Liver (tissue), 7 donors: ENCODE measurements at regions not wholly inside any gene's neighbourhood (a gene's known extent, or its start where the extent isn't known, plus 50 kb on each side); places are given as distances from the start of the nearest gene placed in this dataset.
"Not testable (repeated sequence)": the region's sequence is repeated elsewhere in the genome, so short reads cannot be mapped to it uniquely, and the experiment has no call there.

Experiments used
- DNase-seq: peaks from one replicate; pipeline ENCODE4 v3.0.0-alpha.2; 2017; ENCODE audit warnings: low spot score
- H3K27ac ChIP-seq, 2 donors: one replicate each; pipeline ENCODE4 v1.7.0; 2013; ENCODE audit warnings: inconsistent platforms in 2 of 2, low read length in 2 of 2, control low read depth in 1 of 2, low read depth in 1 of 2, mild to moderate bottlenecking in 1 of 2
- H3K27me3 ChIP-seq, 4 donors: one replicate each; pipeline versions ENCODE4 v1.6.1 to v1.7.0; 2013; ENCODE audit warnings: low read length in 3 of 4, inconsistent platforms in 1 of 4, mild to moderate bottlenecking in 1 of 4, moderate library complexity in 1 of 4; ENCODE audit not compliant: control insufficient read depth in 4 of 4, insufficient read depth in 4 of 4
- H3K36me3 ChIP-seq, 4 donors: one replicate each; pipeline versions ENCODE4 v1.6.1 to v1.7.0; 2013; ENCODE audit warnings: low read length in 3 of 4, mild to moderate bottlenecking in 3 of 4, low read depth in 1 of 4, moderate library complexity in 1 of 4; ENCODE audit not compliant: control insufficient read depth in 4 of 4, insufficient read depth in 3 of 4
- H3K4me1 ChIP-seq, 4 donors: one replicate each; pipeline versions ENCODE4 v1.6.1 to v1.7.0; 2013; ENCODE audit warnings: low read length in 3 of 4, mild to moderate bottlenecking in 3 of 4, moderate library complexity in 1 of 4; ENCODE audit not compliant: control insufficient read depth in 4 of 4, insufficient read depth in 4 of 4
- H3K4me3 ChIP-seq, 3 donors: one replicate each; pipeline versions ENCODE4 v1.6.1 to v1.7.0; 2013; ENCODE audit warnings: low read length in 3 of 3, control low read depth in 1 of 3, low read depth in 1 of 3, mild to moderate bottlenecking in 1 of 3
- H3K9ac ChIP-seq, 2 donors: one replicate each; pipeline ENCODE4 v1.7.0; 2013; ENCODE audit warnings: low read length in 2 of 2, mild to moderate bottlenecking in 2 of 2, moderate library complexity in 2 of 2, control low read depth in 1 of 2, low read depth in 1 of 2
- H3K9me3 ChIP-seq, 4 donors: one replicate each; pipeline versions ENCODE4 v1.6.1 to v1.7.0; 2013; ENCODE audit warnings: low read length in 3 of 4; ENCODE audit not compliant: control insufficient read depth in 4 of 4
- FOXA1 ChIP-seq: IDR thresholded peaks from 2 replicates; pipeline ENCODE4 v1.6.1; 2016; ENCODE audit warnings: antibody characterized with exemption
- FOXA2 ChIP-seq: IDR thresholded peaks from 2 replicates; pipeline ENCODE4 v1.6.1; 2016; ENCODE audit warnings: antibody characterized with exemption
- GABPA ChIP-seq, 2 donors: IDR thresholded peaks in 1 of 2; conservative IDR thresholded peaks in 1 of 2; 2 replicates each; pipeline ENCODE4 v1.6.1; 2016; ENCODE audit warnings: antibody characterized with exemption in 2 of 2, mild to moderate bottlenecking in 1 of 2, moderate library complexity in 1 of 2
- HNF4A ChIP-seq, 2 donors: conservative IDR thresholded peaks; 2 replicates each; pipeline ENCODE4 v1.6.1; 2016; ENCODE audit warnings: antibody characterized with exemption in 2 of 2, mild to moderate bottlenecking in 2 of 2
- JUND ChIP-seq, 2 donors: IDR thresholded peaks; 2 replicates each; pipeline ENCODE4 v1.6.1; 2016; ENCODE audit warnings: antibody characterized with exemption in 2 of 2
- REST ChIP-seq: IDR thresholded peaks from 2 replicates; pipeline ENCODE4 v1.6.1; 2016; ENCODE audit warnings: antibody characterized with exemption, mild to moderate bottlenecking
- RXRA ChIP-seq, 2 donors: IDR thresholded peaks; 2 replicates each; pipeline ENCODE4 v1.6.1; 2017 to 2018; ENCODE audit warnings: antibody characterized with exemption in 2 of 2, mild to moderate bottlenecking in 1 of 2
- YY1 ChIP-seq: IDR thresholded peaks from 2 replicates; pipeline ENCODE4 v1.6.1; 2016; ENCODE audit warnings: antibody characterized with exemption, mild to moderate bottlenecking
- WGBS: extraction: QIAGEN DNeasy Blood & Tissue Kit; methylation state at CpG from one replicate; pipeline ENCODE4 v1.1.7; 2013; 5-methylcytosine and 5-hydroxymethylcytosine counted together
- donor health status: healthy.
- donor health status: healthy.
- donor health status: healthy.
- donor health status: healthy.

- no peak overlapping the region for H3K27ac ChIP-seq
- H3K4me3 ChIP-seq: no peak overlapping the region
- H3K36me3 ChIP-seq: no peaks in the 10 kb centered on the region
- H3K27me3 ChIP-seq: peaks cover 0 to 3% (median 0%) of the 10 kb centered on the region in 4 donors
- WGBS: 86% methylated on average over 34 of the region's 34 CpGs
- no peak overlapping the region for H3K9ac ChIP-seq
- DNase-seq: no peak
- H3K4me1 ChIP-seq: no peaks in the 10 kb centered on the region
- TF ChIP-seq FOXA2 (no peak), REST (no peak), YY1 (peak; percentile 13), RXRA (IDR thresholded peaks at IDR 0.05) (no peak), HNF4A (conservative IDR thresholded peaks at IDR 0.05) (no peak), JUND (IDR thresholded peaks at IDR 0.05) (no peak), FOXA1 (no peak)
- H3K9me3 ChIP-seq: peaks cover 0 to 16% (median 11%) of the 10 kb centered on the region in 4 donors
These were observed 152.6 kb downstream of the CRLF2 start for GRCh38 chrX:1059576-1060561.

GRCh38 chrX:1053600-1053999, 158.8 kb downstream of the CRLF2 start:
- not testable (repeated sequence) for H3K36me3 ChIP-seq, H3K27ac ChIP-seq, DNase-seq, H3K9ac ChIP-seq, H3K27me3 ChIP-seq, H3K4me1 ChIP-seq
- peaks cover 7 to 23% (median 20%) of the 10 kb centered on the region in 4 donors for H3K9me3 ChIP-seq
- H3K4me3 ChIP-seq: peak overlapping the region in 1 of 3 donors; percentile 3
- 65% methylated on average over 2 of the region's 2 CpGs for WGBS

DNA sequence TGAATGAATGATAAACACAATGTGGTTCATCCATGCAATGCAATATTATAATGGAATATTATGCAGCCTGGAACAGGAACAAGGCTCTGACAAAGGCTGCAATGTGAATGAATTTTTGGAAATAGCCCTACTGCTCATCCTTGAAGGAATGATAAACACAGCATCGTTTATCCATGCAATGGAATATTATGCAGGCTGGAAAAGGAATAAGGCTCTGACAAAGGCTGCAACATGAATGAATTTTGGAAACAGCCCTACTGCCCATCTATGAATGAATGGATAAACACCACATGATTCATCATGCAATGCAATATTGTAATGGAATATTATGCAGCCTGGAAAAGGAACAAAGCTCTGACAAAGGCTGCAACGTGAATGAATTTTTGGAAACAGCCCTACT, 159.4 kb downstream of the CRLF2 start:
- no peak overlapping the region for H3K9ac ChIP-seq

More for the DNA sequence above, 159.4 kb downstream of the CRLF2 start:
- WGBS: 90% methylated on average over 2 of the region's 2 CpGs
- no peak for TF ChIP-seq REST
- no peak for TF ChIP-seq GABPA (IDR thresholded peaks at IDR 0.05 in 1 of 2, conservative IDR thresholded peaks at IDR 0.05 in 1 of 2)
- TF ChIP-seq HNF4A (conservative IDR thresholded peaks at IDR 0.05): no peak
- no peaks in the 10 kb centered on the region for H3K36me3 ChIP-seq
- no peak for DNase-seq
- H3K27me3 ChIP-seq: no peaks in the 10 kb centered on the region
- H3K4me3 ChIP-seq: peak overlapping the region in 2 of 3 donors; percentile 20 to 56
- H3K27ac ChIP-seq: no peak overlapping the region
- peaks cover 7 to 23% (median 20%) of the 10 kb centered on the region in 4 donors for H3K9me3 ChIP-seq
- no peaks in the 10 kb centered on the region for H3K4me1 ChIP-seq
